Sigmoid colon (tissue), 6 donors: ENCODE measurements at regions not wholly inside any gene's neighbourhood (a gene's known extent, or its start where the extent isn't known, plus 50 kb on each side); places are given as distances from the start of the nearest gene placed in this dataset.
A peak's percentile ranks its signal among the peaks of the same experiment; 100 is the strongest.

ENCODE experiments used
- DNase-seq: peaks from one replicate; pipeline ENCODE4 v3.0.0-alpha.2; 2019
- H3K27ac ChIP-seq, 4 donors: fragments of 200-600 bp; sonication (generic); one replicate each; pipeline ENCODE4 v1.5.1; 2016 to 2019; ENCODE audit warnings: mild to moderate bottlenecking in 1 of 4
- H3K27me3 ChIP-seq, 3 donors: fragments of 200-600 bp; sonication (generic); one replicate each; pipeline ENCODE4 v1.5.1; 2019; ENCODE audit warnings: mild to moderate bottlenecking in 1 of 3
- H3K36me3 ChIP-seq, 4 donors: fragments of 200-600 bp; sonication (generic); one replicate each; pipeline ENCODE4 v1.5.1; 2016 to 2019
- H3K4me1 ChIP-seq, 4 donors: fragments of 200-600 bp; sonication (generic); one replicate each; pipeline ENCODE4 v1.5.1; 2017 to 2019
- H3K4me3 ChIP-seq, 4 donors: fragments of 200-600 bp; sonication (generic); one replicate each; pipeline ENCODE4 v1.5.1; 2017 to 2019; ENCODE audit warnings: mild to moderate bottlenecking in 2 of 4, moderate library complexity in 1 of 4
- H3K9me3 ChIP-seq, 4 donors: fragments of 200-600 bp in 3 of 4; sonication (generic) in 3 of 4; one replicate each; pipeline versions ENCODE4 v1.5.1 to v1.6.1; 2013 to 2019
- CTCF ChIP-seq, 4 experiments: fragments of 450-650 bp in 3 of 4; fragments of 200-600 bp in 1 of 4; IDR thresholded peaks; one replicate each; pipeline ENCODE4 v1.5.1; 2016 to 2019; ENCODE audit warnings: antibody characterized with exemption in 4 of 4, mild to moderate bottlenecking in 3 of 4, moderate library complexity in 2 of 4
- EP300 ChIP-seq, 4 donors: sonication (generic); formaldehyde crosslinking; IDR thresholded peaks; one replicate each; pipeline ENCODE4 v1.6.1; 2017; ENCODE audit warnings: antibody characterized with exemption in 4 of 4
- POLR2A ChIP-seq, 2 donors: fragments of 450-650 bp; IDR thresholded peaks; one replicate each; pipeline ENCODE4 v1.6.1; 2016; ENCODE audit warnings: antibody characterized with exemption in 2 of 2, mild to moderate bottlenecking in 2 of 2, moderate library complexity in 2 of 2
- POLR2AphosphoS5 ChIP-seq, 4 donors: sonication (generic); formaldehyde crosslinking; IDR thresholded peaks; one replicate each; pipeline ENCODE4 v1.6.1; 2017; ENCODE audit warnings: antibody characterized with exemption in 4 of 4
- WGBS, 2 donors: extraction: QIAGEN DNeasy Blood & Tissue Kit; methylation state at CpG; one replicate each; pipeline ENCODE4 v1.1.7; 2013; 5-methylcytosine and 5-hydroxymethylcytosine counted together
- intact Hi-C: fragments of 100-400 bp; cut with DNase I; formaldehyde crosslinking; loops from one replicate; pipeline ENCODE4 v1.15.1; 2023
- donor health status: healthy with polysubstance abuse.
- donor health status: healthy.

DNA sequence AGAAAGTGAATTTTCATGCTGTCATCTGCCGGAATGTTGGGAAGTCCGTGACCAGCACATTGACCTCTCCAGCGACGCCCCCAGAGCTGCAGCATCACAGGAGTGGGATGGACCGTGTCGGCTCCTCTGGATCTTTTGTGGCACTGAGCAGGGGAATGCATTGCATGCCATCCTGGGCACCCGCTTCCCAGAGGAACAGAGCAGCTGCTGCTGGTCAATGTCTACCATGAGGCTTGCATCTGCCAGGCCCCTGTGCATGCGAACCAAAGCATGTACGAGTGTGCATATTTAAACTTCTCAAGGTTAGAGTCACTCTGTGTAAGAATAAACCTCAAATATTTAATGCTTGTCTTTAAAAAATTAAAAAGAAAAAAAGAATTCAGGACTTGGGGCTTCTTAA is 414.8 kb downstream of the GADD45G start:
- Histone ChIP-seq H3K4me3 (no peak overlapping the region), H3K27me3 (no peaks in the 10 kb centered on the region), H3K9me3 (no peaks in the 10 kb centered on the region), H3K36me3 (no peaks in the 10 kb centered on the region), H3K4me1 (peaks cover 0 to 3% (median 0%) of the 10 kb centered on the region in 4 donors), H3K27ac (no peak overlapping the region)
- TF ChIP-seq CTCF (IDR thresholded peaks at IDR 0.05) = no peak
- no peak for TF ChIP-seq EP300 (IDR thresholded peaks at IDR 0.05)
- no peak for TF ChIP-seq POLR2A (IDR thresholded peaks at IDR 0.05)
- TF ChIP-seq POLR2AphosphoS5 (IDR thresholded peaks at IDR 0.05) = no peak
- intact Hi-C loops = no loop called here
- WGBS, 2 donors = 95% methylated on average over 9 of the region's 9 CpGs
- no peak for DNase-seq

- Histone ChIP-seq H3K9me3 (no peaks in the 10 kb centered on the region), H3K4me3 (no peak overlapping the region), H3K27me3 (no peaks in the 10 kb centered on the region), H3K36me3 (no peaks in the 10 kb centered on the region), H3K27ac (no peak overlapping the region), H3K4me1 (peaks cover 0 to 7% (median 2%) of the 10 kb centered on the region in 4 donors)
- WGBS, 2 donors = 38 to 58% methylated on average over 7 of the region's 7 CpGs
- no peak for DNase-seq
- TF ChIP-seq CTCF (IDR thresholded peaks at IDR 0.05) (no peak), EP300 (IDR thresholded peaks at IDR 0.05) (no peak), POLR2AphosphoS5 (IDR thresholded peaks at IDR 0.05) (no peak)
- intact Hi-C loops = no loop called here
These were observed 415.6 kb downstream of the GADD45G start for GRCh38 chr9:90020276-90020871.

DNA sequence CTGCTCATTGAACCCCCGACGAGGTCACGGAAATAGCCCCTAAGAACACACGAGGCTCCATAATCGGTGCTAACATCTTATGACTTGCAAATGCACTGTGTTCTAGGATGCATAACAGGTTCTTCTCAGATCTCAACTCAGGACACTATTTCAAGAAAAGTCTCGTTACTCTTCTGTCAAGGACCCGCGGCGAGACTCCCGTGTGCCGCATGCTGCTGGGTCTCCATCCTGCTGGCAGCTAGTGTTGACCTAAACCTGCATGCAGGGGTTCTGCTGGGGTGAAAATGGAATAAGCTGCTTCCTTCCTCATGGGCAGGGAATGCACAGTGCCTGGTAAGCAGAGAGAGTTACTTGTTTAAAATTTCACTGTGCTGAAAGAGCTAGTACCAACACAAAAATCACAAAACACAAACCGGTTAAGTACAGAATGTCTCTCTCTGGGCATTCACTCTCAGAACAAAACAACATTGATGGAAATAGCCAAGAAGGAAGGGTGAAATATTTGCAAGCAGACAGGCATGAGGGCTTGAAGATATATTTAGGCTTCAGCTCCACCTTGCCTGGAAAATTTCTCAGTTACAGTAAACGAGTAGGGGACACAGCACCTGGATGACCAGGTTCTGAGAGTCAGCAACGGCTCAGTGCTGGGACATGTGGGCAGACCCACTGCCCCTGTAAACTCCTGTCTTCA is 416.5 kb downstream of the GADD45G start:
- intact Hi-C loops = no loop called here
- Histone ChIP-seq H3K4me1 (peaks cover 0 to 16% (median 6%) of the 10 kb centered on the region in 4 donors), H3K36me3 (no peaks in the 10 kb centered on the region), H3K27me3 (no peaks in the 10 kb centered on the region), H3K27ac (peak overlapping the region in 1 of 4 donors; percentile 39), H3K9me3 (no peaks in the 10 kb centered on the region), H3K4me3 (no peak overlapping the region)
- no peak for TF ChIP-seq POLR2AphosphoS5 (IDR thresholded peaks at IDR 0.05)
- no peak for TF ChIP-seq CTCF (IDR thresholded peaks at IDR 0.05)
- no peak for TF ChIP-seq EP300 (IDR thresholded peaks at IDR 0.05)
- no peak for TF ChIP-seq POLR2A (IDR thresholded peaks at IDR 0.05)
- no peak for DNase-seq
- WGBS, 2 donors = 91 to 94% methylated on average over 14 of the region's 14 CpGs

DNA sequence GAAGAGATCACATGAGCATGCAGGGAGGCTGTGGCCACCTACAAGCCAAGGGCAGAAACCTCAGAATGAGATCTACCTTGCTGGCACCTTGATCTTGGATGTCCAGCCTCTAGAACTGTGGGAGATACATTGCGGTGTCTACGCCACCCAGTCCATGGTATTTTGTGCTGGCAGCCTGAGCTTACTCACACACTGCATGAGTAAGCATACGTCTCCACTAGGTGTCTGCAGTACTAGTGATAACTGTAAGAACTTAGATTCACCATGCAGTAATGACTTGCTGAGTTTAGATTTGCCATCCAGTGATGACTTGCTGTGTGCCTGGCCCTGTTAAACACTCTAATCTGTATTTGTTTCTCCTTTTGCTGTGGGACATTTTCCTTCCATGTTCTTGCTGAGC is 417.7 kb downstream of the GADD45G start:
- Histone ChIP-seq H3K4me3 (no peak overlapping the region), H3K9me3 (no peaks in the 10 kb centered on the region), H3K4me1 (peaks cover 0 to 16% (median 6%) of the 10 kb centered on the region in 4 donors), H3K27ac (no peak overlapping the region), H3K36me3 (no peaks in the 10 kb centered on the region), H3K27me3 (no peaks in the 10 kb centered on the region)
- intact Hi-C loops = no loop called here
- no peak for TF ChIP-seq EP300 (IDR thresholded peaks at IDR 0.05)
- no peak for TF ChIP-seq POLR2A (IDR thresholded peaks at IDR 0.05)
- no peak for TF ChIP-seq CTCF (IDR thresholded peaks at IDR 0.05)
- no peak for TF ChIP-seq POLR2AphosphoS5 (IDR thresholded peaks at IDR 0.05)
- DNase-seq = no peak
- 95 to 96% methylated on average over 3 of the region's 3 CpGs for WGBS, 2 donors
